WI38 (cell line): ENCODE measurements at regions not wholly inside any gene's neighbourhood (a gene's known extent, or its start where the extent isn't known, plus 50 kb on each side); places are given as distances from the start of the nearest gene placed in this dataset.

Source experiments
- H3K4me3 ChIP-seq: 2 replicates; pipeline ENCODE4 v1.5.1; 2011; ENCODE audit warnings: low read depth, mild to moderate bottlenecking, control low read depth, low read length
- CTCF ChIP-seq: IDR thresholded peaks from 2 replicates; pipeline ENCODE4 v1.5.1; 2012; ENCODE audit warnings: low read depth, mild to moderate bottlenecking, control low read depth, low read length

- no peak for TF ChIP-seq CTCF
- no peak overlapping the region for H3K4me3 ChIP-seq
These were observed 1022.3 kb upstream of the B3GALT2 start for GRCh38 chr1:194208674-194209073.

DNA sequence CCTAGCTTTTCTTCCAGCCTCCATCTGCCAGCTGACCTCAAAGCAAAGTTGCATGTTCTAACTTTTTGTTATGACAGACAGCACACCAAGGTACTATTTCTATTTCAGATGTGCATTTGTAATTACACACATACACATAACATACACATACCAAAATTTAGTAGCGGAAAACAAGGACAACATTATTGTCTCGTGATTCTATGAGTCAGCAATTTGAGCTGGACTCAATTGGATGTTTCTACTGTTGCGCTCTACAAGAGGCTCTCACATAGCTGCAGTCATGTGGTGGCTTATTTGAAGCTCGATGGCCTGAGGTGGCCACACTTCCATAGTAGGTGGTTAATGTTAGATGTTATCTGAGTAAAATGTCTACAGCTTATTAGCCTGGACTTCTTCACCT is 1010.1 kb upstream of the B3GALT2 start:
- no peak overlapping the region for H3K4me3 ChIP-seq
- TF ChIP-seq CTCF, result no peak

DNA sequence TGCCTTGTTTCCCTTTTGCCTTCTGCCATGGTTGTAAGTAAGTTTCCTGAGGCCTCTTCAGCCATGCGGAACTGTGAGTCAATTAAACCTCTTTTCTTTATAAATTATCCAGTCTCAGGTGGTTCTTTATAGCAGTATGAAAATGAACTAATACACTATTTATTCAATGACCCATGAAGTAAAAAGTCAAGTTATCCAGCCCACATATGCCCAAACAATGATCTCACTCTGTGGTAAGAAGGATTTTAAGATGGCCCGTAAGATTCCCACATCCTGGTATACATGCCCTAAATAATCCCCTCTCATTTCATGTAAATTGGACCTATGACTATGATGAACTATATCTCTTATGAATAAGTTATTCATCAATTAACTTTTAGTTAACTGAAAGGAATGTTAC is 1008.3 kb upstream of the B3GALT2 start:
- no peak for TF ChIP-seq CTCF

GRCh38 chr1:194184974-194185373 is 998.6 kb upstream of the B3GALT2 start:
- H3K4me3 ChIP-seq, result no peak overlapping the region
- no peak for TF ChIP-seq CTCF

More for the DNA sequence above, 1008.3 kb upstream of the B3GALT2 start:
- no peak overlapping the region for H3K4me3 ChIP-seq

DNA sequence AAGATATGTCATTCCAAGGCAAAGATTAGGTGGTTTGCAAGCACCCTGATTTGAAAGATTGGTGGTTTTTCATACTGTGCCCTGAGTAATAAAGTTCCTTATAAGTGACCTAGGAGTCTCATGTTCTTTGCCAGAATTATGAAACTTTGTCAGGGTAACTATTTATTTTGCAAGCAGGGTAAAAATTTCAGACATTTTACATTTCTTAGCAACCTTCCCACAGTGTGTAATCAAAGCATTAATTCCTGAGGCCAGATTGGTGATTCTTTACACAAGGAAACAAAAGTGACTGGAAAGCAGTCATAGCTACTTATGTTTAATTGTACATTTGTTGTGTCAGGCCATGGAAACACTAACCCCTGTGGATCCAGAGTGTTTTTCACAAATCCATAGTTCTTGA is 998.0 kb upstream of the B3GALT2 start:
- H3K4me3 ChIP-seq, result no peak overlapping the region
- no peak for TF ChIP-seq CTCF

GRCh38 chr1:194181845-194182244 is 995.4 kb upstream of the B3GALT2 start:
- TF ChIP-seq CTCF, result no peak
- H3K4me3 ChIP-seq, result no peak overlapping the region

DNA sequence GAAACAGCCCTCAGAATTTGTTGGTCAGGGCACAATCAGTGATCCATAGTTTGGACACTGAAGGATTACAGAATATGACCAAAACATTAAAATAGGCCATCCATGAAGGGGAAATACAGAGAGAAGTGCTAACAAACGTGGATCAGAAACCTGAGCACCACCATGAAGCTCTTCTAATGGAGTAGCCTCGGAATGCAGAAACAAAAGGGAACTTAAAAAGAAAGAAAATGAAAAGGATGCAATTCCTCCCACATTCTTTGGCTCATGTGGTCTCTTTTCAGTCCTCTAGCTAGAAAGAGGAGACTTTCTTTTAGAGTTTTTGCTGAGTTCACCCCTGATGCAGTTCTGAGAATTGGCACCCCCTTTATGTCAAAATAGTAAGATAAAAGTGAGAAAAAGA is 989.8 kb upstream of the B3GALT2 start:
- H3K4me3 ChIP-seq, result no peak overlapping the region
- TF ChIP-seq CTCF, result no peak
